Breast epithelium (tissue), 3 donors: ENCODE measurements at regions not wholly inside any gene's neighbourhood (a gene's known extent, or its start where the extent isn't known, plus 50 kb on each side); places are given as distances from the start of the nearest gene placed in this dataset.

Experiments
- POLR2A ChIP-seq: fragments of 450-650 bp; IDR thresholded peaks from one replicate; pipeline ENCODE4 v1.6.1; 2016; ENCODE audit warnings: antibody characterized with exemption, mild to moderate bottlenecking, moderate library complexity
- TF ChIP-seq, protein P1 (sequence below), 3 donors: fragments of 450-650 bp; IDR thresholded peaks; one replicate each; pipeline ENCODE4 v1.5.1; 2016 to 2017; ENCODE audit warnings: antibody characterized with exemption in 3 of 3, mild to moderate bottlenecking in 3 of 3, moderate library complexity in 3 of 3

DNA sequence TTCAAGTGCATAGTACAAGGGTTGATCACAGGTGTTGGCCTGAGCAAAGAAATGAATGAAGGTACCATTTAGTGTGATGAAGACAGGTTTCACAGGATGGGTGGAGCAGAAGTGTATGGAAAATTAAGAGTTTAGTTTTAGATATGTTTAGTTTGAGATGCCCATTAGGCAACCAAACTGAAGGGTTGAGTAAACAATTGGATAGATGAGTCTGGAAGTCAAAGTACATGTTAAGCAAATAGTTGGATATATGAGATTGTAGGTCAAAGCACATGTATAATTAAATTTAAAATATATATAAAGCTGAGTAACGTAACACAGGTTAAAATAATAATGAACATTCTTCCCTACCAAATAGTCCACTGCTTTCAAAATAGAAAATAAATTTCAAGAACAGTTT lies 237.1 kb upstream of the PCSK5 start:
- TF ChIP-seq, protein P1, sequence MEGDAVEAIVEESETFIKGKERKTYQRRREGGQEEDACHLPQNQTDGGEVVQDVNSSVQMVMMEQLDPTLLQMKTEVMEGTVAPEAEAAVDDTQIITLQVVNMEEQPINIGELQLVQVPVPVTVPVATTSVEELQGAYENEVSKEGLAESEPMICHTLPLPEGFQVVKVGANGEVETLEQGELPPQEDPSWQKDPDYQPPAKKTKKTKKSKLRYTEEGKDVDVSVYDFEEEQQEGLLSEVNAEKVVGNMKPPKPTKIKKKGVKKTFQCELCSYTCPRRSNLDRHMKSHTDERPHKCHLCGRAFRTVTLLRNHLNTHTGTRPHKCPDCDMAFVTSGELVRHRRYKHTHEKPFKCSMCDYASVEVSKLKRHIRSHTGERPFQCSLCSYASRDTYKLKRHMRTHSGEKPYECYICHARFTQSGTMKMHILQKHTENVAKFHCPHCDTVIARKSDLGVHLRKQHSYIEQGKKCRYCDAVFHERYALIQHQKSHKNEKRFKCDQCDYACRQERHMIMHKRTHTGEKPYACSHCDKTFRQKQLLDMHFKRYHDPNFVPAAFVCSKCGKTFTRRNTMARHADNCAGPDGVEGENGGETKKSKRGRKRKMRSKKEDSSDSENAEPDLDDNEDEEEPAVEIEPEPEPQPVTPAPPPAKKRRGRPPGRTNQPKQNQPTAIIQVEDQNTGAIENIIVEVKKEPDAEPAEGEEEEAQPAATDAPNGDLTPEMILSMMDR (IDR thresholded peaks at IDR 0.05): no peak
- TF ChIP-seq POLR2A: no peak
